ENCODE measurements at regions not wholly inside any gene's neighbourhood (a gene's known extent, or its start where the extent isn't known, plus 50 kb on each side); places are given as distances from the start of the nearest gene placed in this dataset.

DNA sequence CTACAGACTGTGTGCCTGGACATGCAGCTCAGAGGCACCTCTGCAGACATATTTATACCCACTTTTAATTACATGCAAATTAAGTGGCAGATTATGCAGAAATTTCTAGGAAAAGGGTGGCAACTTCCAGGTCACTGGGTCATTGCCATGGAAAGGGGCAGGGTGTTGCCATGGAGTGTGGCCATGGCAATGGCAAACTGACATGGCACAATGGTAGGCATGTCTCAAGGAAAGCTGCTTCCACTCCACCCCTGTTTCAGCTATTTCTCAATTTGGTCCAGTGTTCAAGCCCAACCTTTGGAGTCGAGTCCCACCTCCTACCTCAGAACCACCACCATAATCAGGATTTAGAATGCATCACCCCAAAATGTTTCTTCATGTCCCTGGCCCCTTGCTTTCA lies 170.7 kb upstream of the TSHZ3 start:
- H3K56ac ChIP-seq (replicated peaks; ENCODE audit: insufficient read length, low read depth, low read length), result no peak overlapping the region
- H2BK5ac ChIP-seq (ENCODE audit: low read depth, low read length), result no peak overlapping the region
- no peaks in the 10 kb centered on the region for H3K9me3 ChIP-seq (ENCODE audit: insufficient read depth in 2 of 2, low read depth in 1 of 2, low read length in 1 of 2)
- H3K4ac ChIP-seq (replicated peaks; ENCODE audit: insufficient read length, low read depth, low read length), result no peak overlapping the region
- H3K14ac ChIP-seq (ENCODE audit: insufficient read length), result no peak overlapping the region
- H4K5ac ChIP-seq (ENCODE audit: insufficient read length, low read depth, low read length), result no peak overlapping the region
- no peak overlapping the region for H3K23ac ChIP-seq (ENCODE audit: insufficient read length)
- no peak overlapping the region for H3K9ac ChIP-seq (replicated peaks in 1 of 4; ENCODE audit: extremely low read depth in 1 of 4, low read depth in 3 of 4, low read length in 3 of 4)
- no peaks in the 10 kb centered on the region for H4K20me1 ChIP-seq (replicated peaks in 1 of 2; ENCODE audit: control insufficient read depth in 1 of 2, insufficient read depth in 2 of 2, low read length in 2 of 2)
- H2AFZ ChIP-seq (ENCODE audit: low read length), result no peak overlapping the region
- H2AK5ac ChIP-seq (ENCODE audit: low read depth, low read length), result no peak overlapping the region
- no peak overlapping the region; the same call in 1 of the 2 replicates for H2BK12ac ChIP-seq (ENCODE audit: low read depth, low read length)
- ChIA-PET CTCF (ENCODE audit: partially characterized antibody) (interaction anchor here (1.3 kb wide), 1 partner anchor 156 kb away, joined by 3 read pairs; no protein-coding TSS in a partner anchor), POLR2A (ENCODE audit: partially characterized antibody) (no interaction called here)
- H3K27ac ChIP-seq (ENCODE audit: low read depth, low read length), result no peak overlapping the region
- DNase-seq (ENCODE audit: low read depth in 1 of 2, low spot score in 2 of 2) (peak in 1 of 2 experiments; percentile 23), FAIRE-seq (no peak)
- H2BK15ac ChIP-seq (ENCODE audit: low read length), result no peak overlapping the region
- WGBS, 2 experiments (ENCODE audit: extremely low coverage in 1 of 2, insufficient coverage in 1 of 2, insufficient read length in 1 of 2, insufficient replicate concordance in 2 of 2, low coverage in 1 of 2, low lambda C conversion rate in 2 of 2, missing lambda C conversion rate in 1 of 2), result 85% methylated on average over 1 of the region's 1 CpG; no CpG with 5 or more reads in 1 of the 2 experiments
- no peaks in the 10 kb centered on the region for H3K79me2 ChIP-seq (ENCODE audit: control insufficient read depth in 1 of 2, insufficient read depth in 2 of 2, low read length in 2 of 2)
- H3K18ac ChIP-seq (ENCODE audit: extremely low read depth, low read length), result no peak overlapping the region
- no peak overlapping the region for H3K4me3 ChIP-seq (ENCODE audit: extremely low read depth in 1 of 4, insufficient read depth in 2 of 4, low read depth in 3 of 4, low read length in 4 of 4)
- no peaks in the 10 kb centered on the region for H3K79me1 ChIP-seq (ENCODE audit: low read depth, low read length)
- H2BK120ac ChIP-seq (replicated peaks; ENCODE audit: low read depth, low read length), result no peak overlapping the region
- no peak overlapping the region for H4K91ac ChIP-seq (replicated peaks; ENCODE audit: insufficient read length, low read length)
- no peaks in the 10 kb centered on the region; a peak in 1 of 8 replicates for H3K36me3 ChIP-seq (ENCODE audit: control insufficient read depth in 2 of 4, insufficient read depth in 4 of 4, low read length in 3 of 4)
- H3K4me2 ChIP-seq (ENCODE audit: insufficient read depth in 1 of 2, low read depth in 2 of 2, low read length in 2 of 2), result no peak overlapping the region
- H3K27me3 ChIP-seq (replicated peaks in 1 of 4; ENCODE audit: control insufficient read depth in 3 of 4, extremely low read depth in 1 of 4, insufficient read depth in 3 of 4, low read length in 3 of 4), result no peaks in the 10 kb centered on the region
- H3K4me1 ChIP-seq (replicated peaks in 1 of 4; ENCODE audit: control insufficient read depth in 3 of 4, insufficient read depth in 4 of 4, low read length in 3 of 4), result peaks cover 0 to 6% (median 0%) of the 10 kb centered on the region in 4 experiments; a peak in 3 of 7 replicates
- H4K8ac ChIP-seq (ENCODE audit: extremely low read depth, insufficient read depth, low read length), result no peak overlapping the region
- no peaks in the 10 kb centered on the region for H3K23me2 ChIP-seq (ENCODE audit: low read depth, low read length)
- H2BK20ac ChIP-seq (ENCODE audit: low read length), result no peak overlapping the region
- TF ChIP-seq BACH1 (IDR thresholded peaks at IDR 0.05; ENCODE audit: low read length) (no peak), TBP (IDR thresholded peaks at IDR 0.05; ENCODE audit: low read depth, low read length) (no peak), CBX8 (IDR thresholded peaks at IDR 0.05; ENCODE audit: borderline replicate concordance, low read depth, low read length) (no peak), E2F6 (IDR thresholded peaks at IDR 0.05) (no peak), RBBP5 (IDR thresholded peaks at IDR 0.05; ENCODE audit: borderline replicate concordance, low read depth, low read length) (no peak)
